Neutrophil (primary cell): ENCODE measurements at regions not wholly inside any gene's neighbourhood (a gene's known extent, or its start where the extent isn't known, plus 50 kb on each side); places are given as distances from the start of the nearest gene placed in this dataset.
"Not testable (repeated sequence)": the region's sequence is repeated elsewhere in the genome, so short reads cannot be mapped to it uniquely, and the experiment has no call there.

ENCODE experiments used
- H3K27ac ChIP-seq: fragments of 200-600 bp; sonication (generic); 2 replicates; pipeline ENCODE4 v1.5.1; 2016; ENCODE audit warnings: mild to moderate bottlenecking, moderate library complexity
- H3K27me3 ChIP-seq: fragments of 200-600 bp; sonication (generic); 2 replicates; pipeline ENCODE4 v1.6.0; 2016; ENCODE audit warnings: mild to moderate bottlenecking
- H3K36me3 ChIP-seq: fragments of 200-600 bp; sonication (generic); 2 replicates; pipeline ENCODE4 v1.5.1; 2017
- H3K4me1 ChIP-seq, 2 experiments: fragments of 200-600 bp in 1 of 2; sonication (generic) in 1 of 2; 1 replicate in 1 of 2; 2 replicates in 1 of 2; pipeline versions ENCODE4 v1.5.1 to v1.6.1; 2013 to 2016; ENCODE audit warnings: low read depth in 1 of 2, low read length in 1 of 2, mild to moderate bottlenecking in 1 of 2, moderate library complexity in 1 of 2; ENCODE audit not compliant: control insufficient read depth in 1 of 2, insufficient read depth in 1 of 2
- H3K4me3 ChIP-seq, 2 experiments: fragments of 200-600 bp in 1 of 2; sonication (generic) in 1 of 2; 1 replicate in 1 of 2; 2 replicates in 1 of 2; pipeline ENCODE4 v1.5.1; 2013 to 2016; ENCODE audit warnings: low read depth in 1 of 2, low read length in 1 of 2, mild to moderate bottlenecking in 1 of 2, moderate library complexity in 1 of 2
- H3K9me3 ChIP-seq: fragments of 200-600 bp; sonication (generic); 2 replicates; pipeline ENCODE4 v1.5.1; 2016
- CTCF ChIP-seq: fragments of 200-600 bp; sonication (generic); IDR thresholded peaks from 2 replicates; pipeline ENCODE4 v1.5.1; 2016; ENCODE audit warnings: antibody characterized with exemption

- Histone ChIP-seq H3K9me3 (no peaks in the 10 kb centered on the region), H3K4me1 (no peaks in the 10 kb centered on the region), H3K27ac (no peak overlapping the region), H3K4me3 (no peak overlapping the region), H3K27me3 (no peaks in the 10 kb centered on the region), H3K36me3 (no peaks in the 10 kb centered on the region)
- no peak for TF ChIP-seq CTCF
Observed at GRCh38 chr1:224554620-224555259, 61.4 kb upstream of the CNIH3 start.

GRCh38 chr1:224558904-224559303, 57.2 kb upstream of the CNIH3 start:
- H3K4me1 ChIP-seq, result no peaks in the 10 kb centered on the region
- no peaks in the 10 kb centered on the region for H3K36me3 ChIP-seq
- H3K27me3 ChIP-seq, result no peaks in the 10 kb centered on the region
- no peaks in the 10 kb centered on the region for H3K9me3 ChIP-seq
- H3K27ac ChIP-seq, result no peak overlapping the region
- TF ChIP-seq CTCF, result no peak
- no peak overlapping the region for H3K4me3 ChIP-seq

- Histone ChIP-seq H3K27me3 (no peaks in the 10 kb centered on the region), H3K4me1 (no peaks in the 10 kb centered on the region), H3K9me3 (no peaks in the 10 kb centered on the region), H3K36me3 (no peaks in the 10 kb centered on the region), H3K4me3 (no peak overlapping the region), H3K27ac (no peak overlapping the region)
- no peak for TF ChIP-seq CTCF
Observed at GRCh38 chr1:224559981-224560728, 56.0 kb upstream of the CNIH3 start.

GRCh38 chr1:224562881-224563280, 53.2 kb upstream of the CNIH3 start:
- H3K27me3 ChIP-seq, H3K4me3 ChIP-seq, H3K27ac ChIP-seq, H3K4me1 ChIP-seq, H3K9me3 ChIP-seq, H3K36me3 ChIP-seq: not testable (repeated sequence)

GRCh38 chr1:224563666-224564065, 52.5 kb upstream of the CNIH3 start:
- Histone ChIP-seq H3K4me3 (no peak overlapping the region), H3K4me1 (no peaks in the 10 kb centered on the region), H3K36me3 (no peaks in the 10 kb centered on the region), H3K9me3 (no peaks in the 10 kb centered on the region), H3K27ac (no peak overlapping the region), H3K27me3 (no peaks in the 10 kb centered on the region)
- no peak for TF ChIP-seq CTCF

GRCh38 chr1:224564454-224565084, 51.5 kb upstream of the CNIH3 start:
- Histone ChIP-seq H3K4me1 (no peaks in the 10 kb centered on the region), H3K27me3 (no peaks in the 10 kb centered on the region), H3K36me3 (no peaks in the 10 kb centered on the region), H3K9me3 (no peaks in the 10 kb centered on the region), H3K4me3 (no peak overlapping the region), H3K27ac (no peak overlapping the region)
- no peak for TF ChIP-seq CTCF
